ENCODE measurements at regions not wholly inside any gene's neighbourhood (a gene's known extent, or its start where the extent isn't known, plus 50 kb on each side); places are given as distances from the start of the nearest gene placed in this dataset.

DNA sequence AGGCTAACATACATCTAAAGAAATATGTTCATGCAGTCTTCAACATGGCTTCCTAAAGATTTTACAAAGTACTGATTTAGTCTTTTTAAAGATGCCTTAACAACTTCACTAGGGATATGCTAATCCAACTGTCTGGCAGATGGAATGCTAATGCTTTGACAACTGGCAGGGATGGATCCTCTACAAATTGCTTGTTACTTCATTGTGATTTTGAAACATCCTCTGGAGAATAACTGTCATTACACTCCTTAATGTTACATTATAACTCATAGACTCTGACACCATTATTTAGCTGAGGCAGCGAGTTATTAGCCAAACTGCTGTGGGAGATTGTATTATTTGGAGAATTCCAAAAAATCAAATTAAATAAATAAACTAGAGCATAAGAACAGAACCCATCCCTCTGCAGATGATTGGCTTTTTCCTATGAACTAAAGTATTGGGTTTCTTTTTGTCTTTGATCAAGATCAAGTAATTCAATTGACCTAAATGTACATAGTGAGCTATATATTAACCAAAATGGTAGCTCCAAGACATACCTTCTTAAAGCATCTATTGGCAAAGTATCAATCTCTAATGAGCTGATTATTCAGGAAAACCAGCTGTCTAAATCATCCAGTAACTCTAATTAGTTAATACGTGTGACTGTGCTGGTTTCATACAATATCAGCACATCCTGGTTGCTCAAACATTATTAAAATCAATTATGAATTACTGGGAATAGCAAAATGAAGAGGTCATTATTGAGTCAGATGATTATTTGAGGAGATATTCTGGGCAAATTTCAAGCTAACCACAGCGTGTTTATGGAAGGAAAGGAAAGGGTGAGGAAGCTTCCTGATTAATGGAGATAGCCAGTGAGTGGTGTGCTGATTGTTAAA, 321.3 kb upstream of the TFPI start:
- H3K27me3 ChIP-seq: no peaks in the 10 kb centered on the region
- DNase-seq (no peak), ATAC-seq (no peak)
- intact Hi-C loops (cut with DNase I): no loop called here
- H3K4me3 ChIP-seq: no peak overlapping the region
- H3K9me3 ChIP-seq: no peaks in the 10 kb centered on the region
- H3K4me1 ChIP-seq: no peaks in the 10 kb centered on the region
- TF ChIP-seq, protein P1, sequence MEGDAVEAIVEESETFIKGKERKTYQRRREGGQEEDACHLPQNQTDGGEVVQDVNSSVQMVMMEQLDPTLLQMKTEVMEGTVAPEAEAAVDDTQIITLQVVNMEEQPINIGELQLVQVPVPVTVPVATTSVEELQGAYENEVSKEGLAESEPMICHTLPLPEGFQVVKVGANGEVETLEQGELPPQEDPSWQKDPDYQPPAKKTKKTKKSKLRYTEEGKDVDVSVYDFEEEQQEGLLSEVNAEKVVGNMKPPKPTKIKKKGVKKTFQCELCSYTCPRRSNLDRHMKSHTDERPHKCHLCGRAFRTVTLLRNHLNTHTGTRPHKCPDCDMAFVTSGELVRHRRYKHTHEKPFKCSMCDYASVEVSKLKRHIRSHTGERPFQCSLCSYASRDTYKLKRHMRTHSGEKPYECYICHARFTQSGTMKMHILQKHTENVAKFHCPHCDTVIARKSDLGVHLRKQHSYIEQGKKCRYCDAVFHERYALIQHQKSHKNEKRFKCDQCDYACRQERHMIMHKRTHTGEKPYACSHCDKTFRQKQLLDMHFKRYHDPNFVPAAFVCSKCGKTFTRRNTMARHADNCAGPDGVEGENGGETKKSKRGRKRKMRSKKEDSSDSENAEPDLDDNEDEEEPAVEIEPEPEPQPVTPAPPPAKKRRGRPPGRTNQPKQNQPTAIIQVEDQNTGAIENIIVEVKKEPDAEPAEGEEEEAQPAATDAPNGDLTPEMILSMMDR (IDR thresholded peaks at IDR 0.05): no peak
- H3K27ac ChIP-seq: no peak overlapping the region
- H3K36me3 ChIP-seq: no peaks in the 10 kb centered on the region

DNA sequence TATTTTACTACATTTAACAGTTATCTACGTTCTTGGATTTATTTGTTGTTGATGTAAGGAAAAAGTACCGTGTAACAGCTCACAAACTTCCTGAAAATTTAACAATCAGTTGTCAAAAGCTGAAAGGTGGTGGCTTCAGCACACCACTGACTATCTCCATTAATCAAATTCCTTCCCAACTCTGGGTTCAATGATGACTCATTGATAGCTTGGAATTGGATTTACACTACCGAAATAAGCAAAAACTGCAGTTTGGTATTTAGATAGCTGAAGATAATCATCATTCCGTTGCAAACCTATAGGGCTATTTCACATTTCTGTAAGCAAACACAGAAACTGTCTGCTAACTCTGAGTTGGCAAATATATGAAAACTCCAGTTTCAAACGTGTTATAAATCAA, 322.3 kb upstream of the TFPI start:
- Histone ChIP-seq H3K27me3 (no peaks in the 10 kb centered on the region), H3K9me3 (no peaks in the 10 kb centered on the region), H3K27ac (no peak overlapping the region), H3K36me3 (no peaks in the 10 kb centered on the region), H3K4me3 (no peak overlapping the region), H3K4me1 (no peaks in the 10 kb centered on the region)
- TF ChIP-seq, protein P1 (IDR thresholded peaks at IDR 0.05): no peak
- intact Hi-C loops (cut with DNase I): no loop called here
- ATAC-seq (no peak), DNase-seq (no peak)

- Histone ChIP-seq H3K4me1 (no peaks in the 10 kb centered on the region), H3K27ac (no peak overlapping the region), H3K27me3 (no peaks in the 10 kb centered on the region), H3K4me3 (no peak overlapping the region), H3K36me3 (no peaks in the 10 kb centered on the region), H3K9me3 (no peaks in the 10 kb centered on the region)
- no peak for ATAC-seq
- no peak for DNase-seq
- intact Hi-C loops (cut with DNase I): no loop called here
- TF ChIP-seq, protein P1 (IDR thresholded peaks at IDR 0.05): no peak
Measured at GRCh38 chr2:187877391-187877790, 323.2 kb upstream of the TFPI start.

- Histone ChIP-seq H3K4me1 (no peaks in the 10 kb centered on the region), H3K4me3 (no peak overlapping the region), H3K36me3 (no peaks in the 10 kb centered on the region), H3K27ac (no peak overlapping the region), H3K27me3 (no peaks in the 10 kb centered on the region), H3K9me3 (no peaks in the 10 kb centered on the region)
- intact Hi-C loops (cut with DNase I): no loop called here
- TF ChIP-seq, protein P1 (IDR thresholded peaks at IDR 0.05): no peak
- ATAC-seq: no peak
- DNase-seq: no peak
Measured at GRCh38 chr2:187878112-187878511, 323.9 kb upstream of the TFPI start.

- Histone ChIP-seq H3K27ac (no peak overlapping the region), H3K9me3 (no peaks in the 10 kb centered on the region), H3K4me1 (no peaks in the 10 kb centered on the region), H3K36me3 (no peaks in the 10 kb centered on the region), H3K27me3 (no peaks in the 10 kb centered on the region), H3K4me3 (no peak overlapping the region)
- ATAC-seq (no peak), DNase-seq (no peak)
- TF ChIP-seq, protein P1 (IDR thresholded peaks at IDR 0.05): no peak
- intact Hi-C loops (cut with DNase I): no loop called here
Measured at GRCh38 chr2:187879491-187879890, 325.3 kb upstream of the TFPI start.
